HG02571 (cell line): ENCODE measurements at regions not wholly inside any gene's neighbourhood (a gene's known extent, or its start where the extent isn't known, plus 50 kb on each side); places are given as distances from the start of the nearest gene placed in this dataset.
"Not testable (repeated sequence)": the region's sequence is repeated elsewhere in the genome, so short reads cannot be mapped to it uniquely, and the experiment has no call there.

Experiments
- ATAC-seq: cut with Tn5 transposase; IDR thresholded peaks from one replicate; pipeline ENCODE4 v1.9.1; 2021; ENCODE audit warnings: mild to moderate bottlenecking, moderate library complexity; ENCODE audit not compliant: unreplicated experiment

- ATAC-seq = no peak
These were observed 146.5 kb downstream of the SH3BGRL start for GRCh38 chrX:81348388-81348787.

GRCh38 chrX:81354954-81355353, 153.1 kb downstream of the SH3BGRL start:
- ATAC-seq = no peak

GRCh38 chrX:81355436-81355835, 153.5 kb downstream of the SH3BGRL start:
- ATAC-seq = no peak

DNA sequence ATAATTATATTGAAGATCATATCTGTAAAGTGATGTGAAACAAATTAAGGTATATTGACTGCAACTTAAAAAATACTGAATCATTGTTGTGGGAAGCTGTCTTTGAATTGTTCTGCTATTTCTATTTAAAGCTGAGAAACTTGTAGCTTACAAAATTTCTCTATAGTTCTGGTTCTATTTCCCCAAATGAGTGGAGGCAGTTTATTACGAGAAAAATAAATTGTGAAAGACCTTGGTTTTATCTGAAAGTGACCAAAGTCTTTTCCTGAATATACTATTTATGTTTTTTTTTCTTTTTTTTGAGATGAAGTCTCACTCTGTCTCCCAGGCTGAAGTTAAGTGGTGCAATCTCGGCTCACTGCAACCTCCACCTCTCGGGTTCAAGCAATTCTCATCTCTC, 165.4 kb downstream of the SH3BGRL start:
- no peak for ATAC-seq

DNA sequence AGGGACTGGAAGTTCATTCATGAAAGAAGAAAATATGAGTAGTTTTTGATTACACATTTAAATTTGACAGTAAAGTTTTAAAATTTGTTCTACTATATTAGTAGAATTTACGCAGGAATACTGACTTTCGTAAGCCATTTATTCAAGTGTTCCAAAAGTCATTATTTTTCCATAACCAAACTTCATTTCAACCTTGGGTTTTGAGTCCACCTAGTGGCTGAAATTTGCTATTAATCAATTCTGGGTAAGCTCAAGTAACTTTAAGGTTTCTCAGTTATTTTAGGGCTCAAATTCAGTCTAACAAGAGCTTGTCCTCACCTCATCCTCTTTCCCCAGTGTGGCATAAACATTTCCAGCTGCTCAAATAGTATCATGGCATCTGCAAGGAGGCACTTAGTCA, 175.4 kb downstream of the SH3BGRL start:
- no peak for ATAC-seq

DNA sequence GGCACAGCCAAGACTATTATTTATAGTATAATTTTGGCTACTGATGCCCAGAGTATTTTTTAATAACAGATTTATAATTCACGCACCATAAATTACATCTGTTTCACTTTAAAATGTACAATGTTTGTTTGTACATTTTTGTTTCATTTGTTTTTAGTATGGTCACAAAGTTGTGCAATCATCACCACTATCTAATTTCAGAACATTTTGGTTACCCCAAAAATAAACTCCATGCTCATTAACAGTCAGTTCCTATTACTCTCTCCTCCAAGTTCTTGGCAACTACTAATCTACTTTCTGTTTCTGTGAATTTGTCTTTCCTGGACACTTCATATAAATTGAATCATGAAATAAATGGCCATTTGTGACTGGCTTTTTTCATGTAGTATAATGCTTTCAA, 176.7 kb downstream of the SH3BGRL start:
- no peak for ATAC-seq

DNA sequence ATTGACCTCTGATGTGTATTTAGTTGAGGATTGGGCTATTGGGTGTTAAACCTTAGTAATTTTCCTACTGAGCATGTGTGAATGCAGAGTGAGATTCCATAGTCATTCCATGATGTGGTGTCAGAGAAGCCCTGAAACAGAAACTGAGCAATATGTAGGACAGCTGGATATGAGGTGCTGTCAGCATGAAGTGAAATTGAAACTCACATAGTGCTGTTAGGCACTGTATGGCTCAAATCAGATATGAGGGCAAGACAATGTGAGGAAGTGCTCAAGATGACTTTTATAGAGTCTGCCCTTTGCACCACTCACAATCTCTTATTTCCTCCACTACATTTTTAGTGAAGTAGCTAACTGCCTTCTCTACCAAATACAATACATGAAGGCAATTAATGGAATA, 188.3 kb downstream of the SH3BGRL start:
- peak; percentile 70 for ATAC-seq

DNA sequence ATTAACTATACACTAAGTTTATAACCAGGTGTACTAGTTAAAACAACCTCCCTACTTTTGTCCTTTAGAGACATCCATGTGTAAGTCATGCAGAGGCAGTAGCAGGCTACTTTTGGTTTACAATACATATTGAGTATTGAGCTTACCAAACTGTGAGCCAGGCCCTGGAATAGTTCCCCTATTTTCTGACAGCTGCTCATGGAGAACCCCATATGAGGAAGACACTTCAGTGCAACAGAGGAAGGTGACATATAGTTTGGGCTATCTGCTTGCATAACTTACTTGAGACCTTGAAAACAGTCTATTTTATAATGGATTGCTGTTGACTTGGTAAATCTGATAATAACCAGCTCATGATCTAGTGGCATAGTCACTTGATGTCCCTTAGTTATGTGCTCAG, 190.5 kb downstream of the SH3BGRL start:
- ATAC-seq = no peak

- no peak for ATAC-seq
These were observed 203.9 kb downstream of the SH3BGRL start for GRCh38 chrX:81405781-81406180.

DNA sequence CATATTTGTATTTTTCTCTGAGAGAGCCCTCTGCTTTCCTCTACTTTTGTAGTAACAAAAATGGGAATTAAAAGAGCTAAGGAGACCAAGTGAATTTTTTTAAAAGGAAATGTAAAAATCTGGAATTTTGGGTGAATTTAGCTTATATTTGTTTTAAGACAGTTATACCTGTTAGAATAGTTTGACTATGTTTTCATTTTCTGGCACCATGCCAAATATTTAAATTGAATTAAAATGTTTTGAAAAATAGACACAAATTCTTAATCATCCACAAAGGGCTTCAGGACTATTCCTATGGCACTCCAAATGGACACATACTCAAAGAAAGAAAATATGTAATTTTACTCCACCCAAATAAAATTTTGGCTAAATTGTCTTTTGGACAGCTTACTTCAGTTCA, 209.6 kb downstream of the SH3BGRL start:
- ATAC-seq = no peak

- ATAC-seq = no peak
These were observed 210.5 kb downstream of the SH3BGRL start for GRCh38 chrX:81412428-81412827.

- ATAC-seq = not testable (repeated sequence)
These were observed 211.0 kb downstream of the SH3BGRL start for GRCh38 chrX:81412857-81413256.

- ATAC-seq = no peak
These were observed 212.7 kb downstream of the SH3BGRL start for GRCh38 chrX:81414630-81415029.
